HG02943 (cell line): ENCODE measurements at regions not wholly inside any gene's neighbourhood (a gene's known extent, or its start where the extent isn't known, plus 50 kb on each side); places are given as distances from the start of the nearest gene placed in this dataset.

ENCODE experiments used
- ATAC-seq: cut with Tn5 transposase; IDR thresholded peaks from one replicate; pipeline ENCODE4 v1.9.1; 2021; ENCODE audit warnings: mild to moderate bottlenecking, low read depth, moderate library complexity; ENCODE audit not compliant: unreplicated experiment

DNA sequence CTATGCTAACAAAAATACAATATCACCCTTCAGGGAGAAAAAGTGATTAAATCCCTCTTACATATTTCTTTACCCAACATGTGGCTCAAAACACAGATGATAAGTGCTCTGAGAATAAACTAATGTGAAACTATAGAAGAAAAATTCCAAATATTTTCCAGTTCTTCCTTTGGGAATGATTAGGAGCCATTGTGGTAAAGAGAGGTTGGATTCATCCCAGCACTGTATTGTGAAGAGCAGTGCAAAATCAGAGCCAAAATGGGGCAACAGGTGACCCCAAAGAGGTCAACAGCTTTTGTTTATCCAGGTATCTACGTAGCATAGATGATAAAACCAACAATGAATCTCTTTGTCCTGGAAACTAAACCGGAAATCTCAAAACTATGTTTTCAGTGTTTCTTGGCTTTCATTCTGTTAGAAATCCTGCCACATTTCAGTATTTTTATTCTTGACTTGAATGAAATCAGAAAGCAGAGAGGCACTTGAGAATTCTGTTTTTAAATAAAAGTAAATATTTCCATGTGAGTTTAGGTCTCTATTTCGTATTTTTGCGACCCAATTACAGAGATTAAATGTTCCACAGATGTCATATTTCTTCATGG, 120.4 kb upstream of the FST start:
- no peak for ATAC-seq

- ATAC-seq: no peak
Measured at GRCh38 chr5:53360811-53361210, 119.6 kb upstream of the FST start.

DNA sequence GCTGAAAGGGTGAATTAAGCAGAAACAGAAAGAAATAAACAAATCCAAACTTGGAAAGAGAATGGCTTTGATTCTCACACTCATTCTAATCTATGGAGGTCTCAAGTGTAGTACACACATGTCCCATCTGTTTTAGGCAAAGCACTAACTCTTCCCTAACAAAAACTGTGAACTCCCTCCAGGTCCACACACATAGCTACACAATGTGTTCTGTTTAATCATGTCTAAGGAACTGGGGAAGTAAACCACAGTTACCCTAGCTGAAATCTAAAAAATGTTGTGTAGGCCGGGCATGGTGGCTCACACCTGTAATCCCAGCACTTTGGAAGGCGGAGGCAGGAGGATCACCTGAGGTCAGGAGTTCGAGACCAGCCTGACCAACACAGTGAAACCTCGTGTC, 118.7 kb upstream of the FST start:
- ATAC-seq: no peak

DNA sequence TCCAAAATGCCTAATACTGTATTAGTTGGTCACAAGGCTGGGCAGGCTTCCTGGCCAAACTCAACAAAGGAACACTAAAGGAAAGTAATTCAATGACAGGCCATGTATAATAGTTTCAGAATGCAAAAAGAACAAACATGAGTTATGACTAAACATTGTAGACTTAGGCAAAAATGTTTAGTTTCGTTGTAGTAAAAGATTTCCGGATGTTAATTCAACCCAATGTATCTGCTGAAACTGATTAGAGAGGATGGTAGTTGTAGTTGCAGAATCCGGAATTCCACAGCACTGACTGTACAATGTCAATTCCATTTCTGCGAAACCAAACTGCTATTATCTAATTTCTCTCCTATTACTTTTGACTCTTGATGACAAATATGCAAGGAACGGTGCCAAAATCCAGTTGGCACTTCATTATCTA, 117.9 kb upstream of the FST start:
- ATAC-seq: no peak

DNA sequence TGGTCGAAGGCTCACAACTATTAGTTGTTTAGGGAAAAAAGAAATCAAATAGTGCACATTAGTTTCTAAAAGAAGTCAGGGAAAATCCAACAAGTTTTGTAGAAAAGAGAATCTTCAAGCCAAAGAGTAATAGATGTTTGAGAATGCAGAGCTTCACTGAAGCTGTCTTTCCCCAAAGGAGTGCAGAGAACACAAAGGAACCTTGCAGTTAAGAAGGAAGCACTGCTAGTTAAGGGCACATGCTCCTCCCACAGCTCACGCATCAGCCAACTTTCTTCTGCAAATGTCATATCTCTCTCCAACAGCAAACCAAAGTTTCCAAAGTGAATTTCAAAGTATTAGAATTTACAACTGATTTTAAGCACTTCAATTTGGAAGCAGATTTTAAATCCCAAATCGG, 116.4 kb upstream of the FST start:
- ATAC-seq: no peak

GRCh38 chr5:53366245-53366644, 114.2 kb upstream of the FST start:
- no peak for ATAC-seq

- no peak for ATAC-seq
Measured at GRCh38 chr5:53367727-53368126, 112.7 kb upstream of the FST start.

DNA sequence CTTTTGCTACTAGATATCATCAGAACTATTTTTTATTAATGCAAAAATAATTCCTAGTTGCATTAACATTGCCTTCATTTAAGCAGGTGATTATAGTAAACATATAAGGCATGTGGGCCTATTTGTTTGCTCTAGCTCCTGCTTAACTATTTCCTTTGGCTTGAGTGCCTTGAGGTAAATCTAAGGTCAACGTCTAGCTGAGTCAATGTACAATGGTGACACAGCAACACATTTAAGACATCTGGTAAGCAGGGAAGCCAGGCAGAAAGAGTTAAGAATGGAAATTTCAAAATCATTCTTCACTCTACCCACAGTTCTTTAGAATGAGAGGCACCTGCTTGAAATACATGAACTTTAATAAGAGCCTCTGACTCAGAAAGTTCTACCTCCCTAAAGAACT, 111.9 kb upstream of the FST start:
- no peak for ATAC-seq

- ATAC-seq: no peak
Measured at GRCh38 chr5:53368966-53369605, 111.3 kb upstream of the FST start.

DNA sequence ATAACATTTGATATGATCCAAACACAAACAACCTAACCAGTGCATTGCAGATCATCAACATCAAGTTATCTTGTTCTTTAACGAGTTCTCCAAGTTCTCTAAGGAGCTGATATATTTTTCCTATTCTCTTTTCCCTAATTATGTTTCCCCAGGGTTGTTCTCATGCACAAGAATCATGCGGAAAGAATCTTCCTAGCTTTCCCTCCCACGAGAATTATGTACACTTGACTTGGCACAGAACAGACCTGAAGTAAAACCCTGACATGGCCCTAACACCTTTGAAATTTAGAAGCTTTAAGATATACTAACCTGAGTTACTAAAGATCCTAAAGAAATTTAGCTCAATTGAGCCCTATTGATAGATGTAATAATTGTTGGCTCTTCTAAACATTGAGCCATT, 110.7 kb upstream of the FST start:
- ATAC-seq: no peak

GRCh38 chr5:53373451-53374158, 106.8 kb upstream of the FST start:
- ATAC-seq: no peak

GRCh38 chr5:53376853-53377252, 103.6 kb upstream of the FST start:
- no peak for ATAC-seq

- no peak for ATAC-seq
Measured at GRCh38 chr5:53378190-53378589, 102.2 kb upstream of the FST start.

- ATAC-seq: no peak
Measured at GRCh38 chr5:53378590-53379247, 101.7 kb upstream of the FST start.

- ATAC-seq: no peak
Measured at GRCh38 chr5:53386341-53386740, 94.1 kb upstream of the FST start.

DNA sequence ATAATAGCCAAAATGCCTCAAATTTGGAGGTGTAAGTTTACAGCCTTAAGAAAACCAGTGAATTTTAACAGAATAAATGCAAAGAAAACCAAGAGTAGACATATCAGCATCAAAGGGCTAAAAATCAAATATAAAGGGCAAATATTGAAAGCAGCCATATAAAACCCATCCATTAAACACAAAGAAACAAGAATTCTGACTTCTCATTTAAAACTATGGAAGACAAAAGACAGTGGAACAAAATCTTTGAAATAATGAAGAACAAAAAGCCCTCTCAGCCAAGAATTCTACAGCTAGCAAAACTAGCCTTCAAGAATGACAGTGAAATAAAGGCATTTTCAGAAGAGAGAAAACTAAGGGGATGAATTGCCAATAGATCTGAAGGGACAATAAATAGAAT, 91.3 kb upstream of the FST start:
- ATAC-seq: no peak

- no peak for ATAC-seq
Measured at GRCh38 chr5:53392073-53392472, 88.4 kb upstream of the FST start.

GRCh38 chr5:53394808-53395207, 85.6 kb upstream of the FST start:
- no peak for ATAC-seq

DNA sequence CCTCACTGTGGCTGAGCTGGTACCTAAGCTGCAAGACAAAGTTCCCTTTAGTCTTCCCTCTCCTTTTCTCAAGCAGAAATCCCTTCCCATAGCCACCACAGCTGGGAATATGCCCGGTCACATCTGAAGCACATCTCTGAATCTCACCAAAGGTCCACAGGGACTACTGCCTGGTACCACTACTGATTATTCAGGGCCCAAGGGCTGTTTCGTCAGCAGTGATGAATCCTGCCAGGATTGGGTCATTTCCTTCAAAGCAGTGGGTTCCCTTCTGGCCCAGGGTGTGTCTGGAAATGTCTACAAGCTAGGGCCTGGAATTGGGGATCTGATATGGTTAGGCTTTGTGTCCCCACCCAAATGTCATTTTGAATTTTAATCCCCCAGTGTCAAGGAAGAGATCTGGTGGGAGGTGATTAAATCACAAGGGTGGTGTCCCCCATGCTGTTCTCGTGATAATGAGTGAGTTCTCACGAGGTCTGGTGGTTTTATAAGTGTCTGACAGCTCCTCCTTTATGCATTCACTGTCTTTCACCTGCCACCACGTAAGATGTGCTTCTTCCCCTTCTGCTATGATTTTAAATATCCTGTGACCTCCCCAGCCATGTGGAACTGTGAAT, 83.2 kb upstream of the FST start:
- ATAC-seq: no peak

DNA sequence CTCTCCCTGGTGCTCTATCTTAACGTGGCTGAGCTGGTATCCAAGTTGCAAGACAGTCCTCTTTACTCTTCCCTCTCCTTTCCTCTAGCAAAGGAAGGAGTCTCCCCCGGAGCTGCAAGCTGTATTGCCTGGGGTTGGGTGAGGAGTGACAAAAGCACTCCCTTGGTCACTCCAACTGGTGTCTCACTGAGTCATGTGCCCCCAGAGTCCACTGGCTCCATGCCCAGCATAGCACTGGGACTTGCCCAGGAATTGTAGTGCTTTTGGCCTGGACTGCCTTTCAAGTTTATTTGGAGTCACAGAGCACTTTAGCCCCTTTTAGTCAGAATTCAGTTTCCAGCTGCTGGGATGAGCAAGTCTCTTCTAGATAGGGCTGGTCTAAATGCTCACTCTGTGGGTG, 82.6 kb upstream of the FST start:
- no peak for ATAC-seq
